Left lung (tissue), 4 donors: ENCODE measurements at regions not wholly inside any gene's neighbourhood (a gene's known extent, or its start where the extent isn't known, plus 50 kb on each side); places are given as distances from the start of the nearest gene placed in this dataset.

Experiments used
- ATAC-seq: fragments of 200-7000 bp; cut with Tn5 transposase; one replicate; pipeline ENCODE4 v1.9.1; 2020; ENCODE audit warnings: moderate library complexity
- DNase-seq, 4 donors: peaks; one replicate each; pipeline ENCODE4 v3.0.0-alpha.2; 2013 to 2020
- H3K27ac ChIP-seq, 2 donors: fragments of 200-600 bp; sonication (generic) in 1 of 2; one replicate each; pipeline versions ENCODE4 v1.5.0 to v1.8.0; 2020 to 2021
- H3K27me3 ChIP-seq, 2 donors: fragments of 200-600 bp; sonication (generic) in 1 of 2; one replicate each; pipeline versions ENCODE4 v1.5.0 to v1.8.0; 2020 to 2021
- H3K36me3 ChIP-seq, 2 donors: fragments of 200-600 bp; sonication (generic) in 1 of 2; one replicate each; pipeline versions ENCODE4 v1.5.0 to v1.8.0; 2020 to 2021
- H3K4me1 ChIP-seq, 2 donors: fragments of 200-600 bp; one replicate each; pipeline ENCODE4 v1.8.0; 2021
- H3K4me3 ChIP-seq, 2 donors: fragments of 200-600 bp; sonication (generic) in 1 of 2; one replicate each; pipeline versions ENCODE4 v1.5.0 to v1.8.0; 2020 to 2021; ENCODE audit warnings: mild to moderate bottlenecking in 1 of 2
- H3K9me3 ChIP-seq, 2 donors: fragments of 200-600 bp; sonication (generic) in 1 of 2; one replicate each; pipeline versions ENCODE4 v1.5.0 to v1.8.0; 2020 to 2021
- CTCF ChIP-seq, 2 donors: fragments of 200-600 bp; sonication (generic) in 1 of 2; IDR thresholded peaks; one replicate each; pipeline versions ENCODE4 v1.5.0 to v1.8.0; 2021; ENCODE audit warnings: antibody characterized with exemption in 2 of 2
- intact Hi-C, 2 donors: fragments of 100-400 bp; cut with DNase I; formaldehyde crosslinking; loops; one replicate each; pipeline versions ENCODE4 v1.11.2 to v1.14.2; 2022
- donor health status: DM: no; HTN: yes; CAD: no.
- donor health status: DM: no; HTN: no; CAD: no.

DNA sequence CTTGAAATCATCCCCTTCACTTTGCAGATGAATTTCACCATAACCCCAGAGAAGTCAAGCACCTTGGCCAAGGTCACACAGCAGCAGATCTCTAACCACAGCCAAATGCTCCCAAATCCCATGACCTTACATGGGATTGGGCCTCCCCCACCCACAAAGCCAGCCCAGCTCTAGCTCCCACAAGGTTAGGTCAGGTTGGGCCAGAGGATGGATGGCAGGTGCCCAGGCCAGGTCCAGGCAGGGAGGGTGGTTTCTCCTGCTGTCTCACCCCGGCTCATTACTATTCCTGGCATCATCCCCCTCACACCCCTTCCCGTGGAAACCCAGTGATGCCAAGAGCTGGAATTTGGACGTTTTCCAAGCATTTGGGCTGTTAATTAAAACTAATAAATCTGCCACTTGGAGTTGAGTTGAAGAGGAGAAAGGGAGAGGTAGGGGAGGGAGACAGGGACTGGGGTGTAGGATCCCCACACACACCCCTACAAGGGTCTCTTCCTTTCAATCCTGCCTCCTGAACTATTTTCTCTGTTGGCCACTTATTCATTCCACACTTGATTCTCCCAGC lies 181.6 kb downstream of the TMEM132E start:
- no peak overlapping the region for H3K4me3 ChIP-seq
- no peak for ATAC-seq
- no peak overlapping the region for H3K27ac ChIP-seq
- TF ChIP-seq CTCF (IDR thresholded peaks at IDR 0.05), result no peak
- no peaks in the 10 kb centered on the region for H3K9me3 ChIP-seq
- peaks cover 0 to 13% of the 10 kb centered on the region in 2 donors for H3K27me3 ChIP-seq
- no peaks in the 10 kb centered on the region for H3K4me1 ChIP-seq
- DNase-seq, result no peak
- H3K36me3 ChIP-seq, result no peaks in the 10 kb centered on the region
- intact Hi-C loops, result no loop called here

DNA sequence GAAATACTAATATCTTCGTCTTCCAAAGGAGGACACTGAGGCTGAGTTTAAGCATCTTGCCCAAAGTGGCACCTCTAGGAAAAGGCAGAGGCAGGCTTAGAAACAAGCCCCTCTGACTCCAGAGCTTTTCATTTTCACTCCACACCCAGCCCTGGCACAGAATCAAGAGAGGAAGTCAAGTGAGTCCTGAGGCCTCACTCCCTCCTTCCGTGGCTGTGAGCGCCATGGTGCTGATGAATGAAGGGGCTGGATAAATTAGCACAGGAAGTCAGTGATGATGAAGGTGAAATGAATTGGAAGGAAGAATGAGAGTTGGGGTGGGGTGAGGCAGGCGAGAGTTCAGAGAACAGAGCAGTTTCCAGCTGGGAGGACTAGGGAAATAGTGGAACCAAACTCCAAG lies 179.3 kb downstream of the TMEM132E start:
- no peak for TF ChIP-seq CTCF (IDR thresholded peaks at IDR 0.05)
- no peak for DNase-seq
- Histone ChIP-seq H3K9me3 (no peaks in the 10 kb centered on the region), H3K4me3 (no peak overlapping the region), H3K36me3 (no peaks in the 10 kb centered on the region), H3K27me3 (peaks cover 0 to 16% of the 10 kb centered on the region in 2 donors), H3K27ac (no peak overlapping the region), H3K4me1 (no peaks in the 10 kb centered on the region)
- no peak for ATAC-seq
- intact Hi-C loops, result no loop called here

- no peak for TF ChIP-seq CTCF (IDR thresholded peaks at IDR 0.05)
- Histone ChIP-seq H3K4me1 (no peaks in the 10 kb centered on the region), H3K27me3 (peaks cover 0 to 16% of the 10 kb centered on the region in 2 donors), H3K27ac (no peak overlapping the region), H3K36me3 (no peaks in the 10 kb centered on the region), H3K9me3 (no peaks in the 10 kb centered on the region), H3K4me3 (no peak overlapping the region)
- no peak for ATAC-seq
- intact Hi-C loops, result no loop called here
- DNase-seq, result no peak
These were observed 178.9 kb downstream of the TMEM132E start for GRCh38 chr17:34758316-34758715.

DNA sequence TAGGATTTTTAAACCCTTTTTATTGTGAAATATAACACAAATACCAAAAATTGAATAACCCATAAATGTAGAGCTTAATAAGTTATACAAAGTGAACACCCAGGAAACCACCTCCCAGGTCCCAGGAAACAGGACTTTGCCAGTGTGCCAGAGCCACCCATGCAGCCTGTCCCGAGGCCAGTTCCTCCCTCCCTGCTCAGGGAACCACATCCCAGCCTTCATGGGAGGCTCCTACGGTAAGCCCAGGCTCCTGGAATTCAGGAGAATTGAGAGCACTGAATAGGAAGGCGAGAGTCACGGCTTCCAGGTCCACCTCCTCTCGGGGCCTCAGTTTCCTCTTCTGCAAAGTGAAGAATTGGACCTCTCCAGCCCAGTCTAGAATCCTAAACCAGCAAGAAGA lies 178.2 kb downstream of the TMEM132E start:
- H3K36me3 ChIP-seq, result no peaks in the 10 kb centered on the region
- TF ChIP-seq CTCF (IDR thresholded peaks at IDR 0.05), result no peak
- intact Hi-C loops, result no loop called here
- DNase-seq (no peak), ATAC-seq (no peak)
- no peak overlapping the region for H3K4me3 ChIP-seq
- H3K27ac ChIP-seq, result no peak overlapping the region
- H3K9me3 ChIP-seq, result no peaks in the 10 kb centered on the region
- H3K4me1 ChIP-seq, result no peaks in the 10 kb centered on the region
- peaks cover 0 to 16% of the 10 kb centered on the region in 2 donors for H3K27me3 ChIP-seq

DNA sequence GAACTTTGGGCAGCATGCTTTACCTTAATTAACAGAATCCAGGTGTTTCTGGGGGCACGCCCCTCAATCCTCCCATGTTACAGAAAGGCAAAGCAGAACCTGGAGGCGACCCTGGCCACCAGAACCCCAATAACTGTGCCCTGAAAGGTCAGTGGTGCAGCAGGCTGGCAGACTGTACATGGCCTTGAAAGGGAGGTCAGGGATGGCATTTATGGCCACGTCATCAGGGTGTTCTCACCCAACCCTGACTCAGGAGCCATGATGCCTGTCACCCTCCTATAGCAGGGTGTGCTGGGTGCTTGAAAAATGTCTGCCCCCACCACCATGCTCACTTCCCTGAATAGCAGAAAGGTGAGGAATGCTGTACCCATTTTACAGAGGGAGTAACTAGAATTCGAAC lies 177.7 kb downstream of the TMEM132E start:
- peaks cover 0 to 16% of the 10 kb centered on the region in 2 donors for H3K27me3 ChIP-seq
- no peaks in the 10 kb centered on the region for H3K9me3 ChIP-seq
- DNase-seq (no peak), ATAC-seq (no peak)
- intact Hi-C loops, result no loop called here
- no peak overlapping the region for H3K27ac ChIP-seq
- H3K36me3 ChIP-seq, result no peaks in the 10 kb centered on the region
- H3K4me1 ChIP-seq, result no peaks in the 10 kb centered on the region
- H3K4me3 ChIP-seq, result no peak overlapping the region
- TF ChIP-seq CTCF (IDR thresholded peaks at IDR 0.05), result no peak
